Fibroblast of the conjunctiva (primary cell): ENCODE measurements at regions not wholly inside any gene's neighbourhood (a gene's known extent, or its start where the extent isn't known, plus 50 kb on each side); places are given as distances from the start of the nearest gene placed in this dataset.
A peak's percentile ranks its signal among the peaks of the same experiment; 100 is the strongest.

ENCODE experiments used
- DNase-seq: peaks from one replicate; pipeline ENCODE4 v3.0.0-alpha.2; 2010; ENCODE audit warnings: low read depth

- DNase-seq = no peak
These were observed 333.3 kb upstream of the HSF2 start for GRCh38 chr6:122066200-122066599.

- peak; percentile 49 for DNase-seq
These were observed 331.1 kb upstream of the HSF2 start for GRCh38 chr6:122068291-122068769.

- no peak for DNase-seq
These were observed 329.5 kb upstream of the HSF2 start for GRCh38 chr6:122069932-122070331.

- no peak for DNase-seq
These were observed 327.3 kb upstream of the HSF2 start for GRCh38 chr6:122072014-122072647.

DNA sequence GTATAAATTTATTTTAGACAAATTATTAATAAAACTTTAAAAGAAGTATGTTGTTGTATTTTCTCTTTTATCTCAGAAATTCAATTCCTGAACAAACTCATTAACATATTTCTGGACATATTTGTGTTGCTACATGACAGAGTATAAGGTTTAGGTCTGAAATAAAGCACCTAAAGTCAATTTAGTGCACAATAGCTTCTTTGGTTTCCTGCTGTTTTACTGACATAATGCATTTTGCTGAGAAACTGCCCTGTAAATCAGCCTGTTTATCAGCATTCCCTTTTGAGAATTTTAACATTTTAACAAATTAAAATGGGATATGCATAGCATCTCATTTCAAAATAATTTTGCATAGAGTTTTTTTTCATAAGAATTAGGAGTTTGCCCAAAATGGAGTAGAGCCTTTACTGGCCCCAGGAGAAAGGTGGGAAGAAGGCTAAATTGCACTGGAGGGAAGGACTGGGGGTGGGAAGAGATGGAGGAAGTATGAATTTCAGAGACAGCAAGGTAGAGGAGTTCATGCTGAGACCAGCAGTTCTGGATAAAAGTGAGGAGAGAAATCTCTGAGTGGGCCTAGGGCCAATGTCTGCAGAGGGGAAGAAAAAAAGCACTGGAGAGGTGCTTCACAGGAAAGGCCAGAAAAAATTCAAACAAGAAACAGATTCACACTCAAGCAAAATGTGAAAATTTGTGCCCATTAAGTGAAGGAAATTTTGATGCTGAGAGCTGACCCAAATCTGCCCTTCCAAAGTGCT is 324.2 kb upstream of the HSF2 start:
- DNase-seq = no peak

- no peak for DNase-seq
These were observed 323.5 kb upstream of the HSF2 start for GRCh38 chr6:122075917-122076316.

- DNase-seq = no peak
These were observed 321.8 kb upstream of the HSF2 start for GRCh38 chr6:122077603-122078002.

DNA sequence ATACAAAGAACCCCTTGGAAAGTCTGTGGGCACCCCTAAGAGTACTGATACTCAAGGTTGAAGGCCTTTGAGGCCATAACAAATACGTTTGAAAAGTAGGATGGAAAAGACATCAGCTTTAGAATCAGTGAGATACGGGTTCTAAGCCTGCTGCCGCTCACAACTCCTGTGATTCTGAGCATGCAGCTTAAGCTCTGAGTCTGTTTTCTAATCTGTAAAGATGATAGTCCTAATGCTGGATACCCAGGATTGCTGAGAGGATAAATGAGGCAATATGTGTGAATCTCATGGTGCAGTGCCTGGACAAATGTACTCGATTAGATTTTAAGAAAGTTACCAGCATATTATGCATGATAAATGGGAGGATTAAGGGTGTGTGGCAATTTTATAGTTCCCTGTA is 321.0 kb upstream of the HSF2 start:
- no peak for DNase-seq

DNA sequence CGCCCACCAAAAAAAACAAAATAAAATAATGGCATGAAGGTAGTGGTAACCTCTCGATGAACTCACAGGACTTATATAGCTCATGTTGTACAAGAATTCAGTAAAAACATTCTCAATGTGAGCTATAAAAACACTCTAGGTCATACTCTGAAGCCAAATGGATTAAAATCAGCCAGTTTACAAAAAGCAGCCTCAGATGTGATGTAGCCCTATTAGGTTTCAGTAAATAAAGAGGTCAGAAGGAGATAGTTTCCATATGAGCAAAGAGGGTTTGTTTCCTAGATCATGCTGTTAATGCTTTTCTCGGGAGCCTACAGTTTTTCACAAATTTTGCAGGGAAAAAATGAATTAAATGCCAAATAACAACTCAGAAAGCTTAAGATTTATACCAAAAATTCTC is 319.5 kb upstream of the HSF2 start:
- peak; percentile 5 for DNase-seq

GRCh38 chr6:122081921-122082320 is 317.5 kb upstream of the HSF2 start:
- no peak for DNase-seq

DNA sequence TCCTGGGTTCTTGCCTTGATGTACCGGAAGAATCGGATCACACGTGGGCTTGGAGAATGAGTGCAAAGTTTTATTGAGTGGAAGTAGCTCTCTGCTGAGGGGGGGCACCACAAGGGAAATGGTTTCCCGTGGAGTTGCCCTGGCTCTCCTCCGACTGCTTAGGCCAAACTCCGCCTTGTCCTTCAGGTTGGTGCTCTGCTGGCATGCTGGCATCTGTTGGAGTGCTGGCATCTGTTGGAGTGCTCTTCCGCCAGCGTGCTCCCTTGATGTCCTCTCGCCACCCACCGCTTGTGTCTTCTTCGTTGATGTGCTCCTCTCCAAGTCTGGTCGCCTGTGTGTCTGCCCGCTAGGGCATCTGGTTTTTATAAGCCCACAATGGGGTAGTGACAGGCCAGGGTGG is 317.1 kb upstream of the HSF2 start:
- DNase-seq = no peak

DNA sequence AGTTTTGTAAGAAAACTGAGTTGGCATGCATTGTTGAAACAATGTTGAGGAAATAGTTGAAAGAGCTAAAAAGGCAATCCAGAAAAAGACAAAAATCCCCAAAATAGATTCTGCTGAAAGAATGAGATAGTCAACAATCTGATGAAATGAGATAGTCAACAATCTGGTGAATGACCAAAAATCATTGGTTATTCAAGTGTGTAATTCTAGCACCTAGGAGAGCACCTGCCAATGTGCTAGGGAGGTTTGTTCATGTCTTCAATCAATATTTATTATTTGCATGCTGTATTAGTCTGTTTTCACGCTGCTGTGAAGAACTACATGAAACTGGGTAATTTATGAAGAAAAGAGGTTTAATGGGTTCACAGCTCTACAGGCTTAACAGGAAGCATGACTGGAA is 307.1 kb upstream of the HSF2 start:
- no peak for DNase-seq

DNA sequence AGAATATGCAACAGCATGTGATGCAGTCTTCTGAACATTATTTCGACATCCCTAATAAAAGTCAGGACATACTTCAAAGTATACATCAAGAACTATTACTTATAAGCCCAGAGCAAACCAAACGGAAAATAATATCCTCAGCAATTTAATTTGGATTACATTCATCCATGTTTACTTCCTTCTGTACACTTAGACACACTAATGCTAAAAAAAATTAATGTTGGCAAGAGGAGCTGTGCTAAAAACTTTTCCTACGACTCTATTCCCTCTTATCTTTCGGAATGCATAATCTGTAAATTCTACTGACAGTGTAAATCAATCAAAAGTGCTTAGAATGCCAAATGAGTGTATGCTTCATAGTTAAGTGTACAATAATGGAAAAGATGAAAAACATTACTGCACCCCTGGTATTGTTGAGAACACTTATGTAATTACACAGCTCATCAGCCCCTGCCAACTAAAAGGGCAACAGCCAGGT is 301.2 kb upstream of the HSF2 start:
- DNase-seq = no peak

- no peak for DNase-seq
These were observed 297.4 kb upstream of the HSF2 start for GRCh38 chr6:122102026-122102425.

DNA sequence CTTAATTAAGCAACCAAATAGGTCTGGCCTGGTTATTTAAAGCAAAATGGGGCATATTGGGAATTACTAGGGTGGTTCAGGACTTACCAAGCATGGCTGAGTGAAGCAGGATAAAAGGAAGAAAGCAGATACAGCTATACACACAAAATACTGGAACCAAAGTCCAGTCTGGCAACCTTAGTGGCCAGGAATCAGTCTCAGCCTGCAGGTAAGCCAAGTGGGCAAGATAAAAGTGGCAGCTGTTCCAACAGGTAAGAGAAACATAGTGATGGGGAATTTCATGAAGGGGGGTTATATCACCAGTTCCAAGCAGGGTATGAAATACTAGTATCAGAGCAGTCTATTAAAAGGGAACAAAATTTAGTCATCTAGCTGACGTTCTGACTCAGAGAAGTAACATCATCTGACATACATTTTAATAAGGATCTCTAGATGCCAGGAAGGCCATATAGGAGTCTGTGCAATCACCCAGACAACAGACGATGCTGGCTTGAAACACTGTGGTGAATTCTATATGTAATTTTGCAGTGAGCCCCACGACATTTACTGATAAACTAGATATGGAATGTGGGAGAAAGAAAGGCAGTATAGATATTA is 292.1 kb upstream of the HSF2 start:
- DNase-seq = no peak

GRCh38 chr6:122109075-122109474 is 290.4 kb upstream of the HSF2 start:
- DNase-seq = no peak

GRCh38 chr6:122114717-122115116 is 284.7 kb upstream of the HSF2 start:
- DNase-seq = peak; percentile 2

GRCh38 chr6:122116119-122116834 is 283.2 kb upstream of the HSF2 start:
- no peak for DNase-seq

DNA sequence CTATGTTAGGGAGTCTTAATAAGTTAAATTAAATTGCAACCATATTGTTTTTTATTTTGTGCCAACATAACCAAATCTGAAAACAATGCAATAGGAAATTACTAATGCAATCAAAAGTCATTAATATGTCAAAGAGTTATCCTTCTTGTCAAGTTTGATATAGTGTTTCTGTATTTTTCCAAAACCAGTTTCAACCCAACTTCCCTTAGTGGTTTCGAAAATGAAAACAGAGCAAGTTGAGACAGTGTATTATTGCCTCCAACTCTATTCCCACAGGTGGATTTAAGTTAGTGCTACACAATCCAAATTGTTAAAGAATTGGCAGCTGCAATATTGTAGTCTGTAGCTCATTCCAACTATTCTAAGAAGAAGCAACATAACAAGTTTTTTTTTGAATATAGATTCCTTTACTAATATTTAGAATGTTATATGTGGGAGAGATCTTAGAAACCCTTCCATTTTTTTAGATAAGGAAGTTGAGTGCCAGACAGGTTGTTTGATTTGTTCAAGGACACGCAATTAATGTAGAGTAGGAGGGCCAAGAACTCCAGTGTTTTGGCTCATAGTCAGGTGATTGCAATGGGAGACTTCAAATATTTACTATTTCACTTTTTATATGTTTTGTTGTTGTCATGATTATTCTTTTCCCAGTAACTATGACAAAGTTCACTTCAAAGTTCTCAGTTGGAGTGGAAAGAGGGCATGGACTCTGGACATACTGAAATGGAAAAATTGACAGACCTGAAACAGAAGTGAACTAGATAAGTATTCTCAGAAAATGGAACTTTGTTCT is 282.4 kb upstream of the HSF2 start:
- DNase-seq = no peak

GRCh38 chr6:122118945-122119506 is 280.4 kb upstream of the HSF2 start:
- no peak for DNase-seq

- DNase-seq = no peak
These were observed 277.2 kb upstream of the HSF2 start for GRCh38 chr6:122122202-122122601.
